Endodermal cell (in vitro differentiated cells): ENCODE measurements at regions not wholly inside any gene's neighbourhood (a gene's known extent, or its start where the extent isn't known, plus 50 kb on each side); places are given as distances from the start of the nearest gene placed in this dataset.

Experiments
- DNase-seq: peaks from one replicate; pipeline ENCODE4 v3.0.0-alpha.2; 2017
- H3K27ac ChIP-seq: 2 replicates; pipeline ENCODE4 v1.5.1; 2013; ENCODE audit warnings: mild to moderate bottlenecking, low read depth, low read length, moderate library complexity
- H3K27me3 ChIP-seq: 2 replicates; pipeline ENCODE4 v1.6.1; 2013; ENCODE audit warnings: mild to moderate bottlenecking, low read length, moderate library complexity; ENCODE audit not compliant: insufficient read depth, control insufficient read depth, poor library complexity, severe bottlenecking
- H3K36me3 ChIP-seq: 2 replicates; pipeline ENCODE4 v1.7.0; 2013; ENCODE audit warnings: mild to moderate bottlenecking, low read length, moderate library complexity; ENCODE audit not compliant: control insufficient read depth, insufficient read depth
- H3K4me1 ChIP-seq: one replicate; pipeline ENCODE4 v1.7.0; 2013; ENCODE audit warnings: low read length; ENCODE audit not compliant: control insufficient read depth, insufficient read depth
- H3K4me3 ChIP-seq: 2 replicates; pipeline ENCODE4 v1.5.1; 2013; ENCODE audit warnings: mild to moderate bottlenecking, low read length, moderate library complexity
- H3K9ac ChIP-seq: 2 replicates; pipeline ENCODE4 v1.6.1; 2013; ENCODE audit warnings: mild to moderate bottlenecking, low read length, moderate library complexity; ENCODE audit not compliant: poor library complexity, severe bottlenecking; ENCODE audit errors: extremely low read depth
- H3K9me3 ChIP-seq: 2 replicates; pipeline ENCODE4 v1.6.1; 2013; ENCODE audit warnings: mild to moderate bottlenecking, low read length, moderate library complexity; ENCODE audit not compliant: control insufficient read depth
- H3K27ac Mint-ChIP-seq: 2 replicates; pipeline ENCODE4 v1.8.0; 2020; ENCODE audit warnings: mixed read lengths
- H3K27me3 Mint-ChIP-seq: 2 replicates; pipeline ENCODE4 v1.8.0; 2021; ENCODE audit warnings: mild to moderate bottlenecking, mixed read lengths; ENCODE audit not compliant: insufficient read depth
- H3K36me3 Mint-ChIP-seq: 2 replicates; pipeline ENCODE4 v1.8.0; 2020; ENCODE audit warnings: low read depth, mixed read lengths
- H3K4me1 Mint-ChIP-seq: 2 replicates; pipeline ENCODE4 v1.8.0; 2020; ENCODE audit warnings: mixed read lengths
- H3K4me3 Mint-ChIP-seq: 2 replicates; pipeline ENCODE4 v1.8.0; 2020; ENCODE audit warnings: mild to moderate bottlenecking, moderate library complexity, mixed read lengths
- H3K9me3 Mint-ChIP-seq: 2 replicates; pipeline ENCODE4 v1.8.0; 2020; ENCODE audit warnings: mild to moderate bottlenecking, mixed read lengths
- CTCF ChIP-seq: fragments of 200-600 bp; sonication (generic); conservative IDR thresholded peaks from 2 replicates; pipeline ENCODE4 v1.5.0; 2021; ENCODE audit warnings: antibody characterized with exemption, mild to moderate bottlenecking
- WGBS, 2 experiments: methylation state at CpG; one replicate each; pipeline versions ENCODE4 v1.1.5 to v1.1.7; 2013; ENCODE audit warnings: missing lambda C conversion rate in 2 of 2, mixed read lengths in 1 of 2; ENCODE audit not compliant: insufficient coverage in 1 of 2, insufficient read length in 1 of 2; 5-methylcytosine and 5-hydroxymethylcytosine counted together

GRCh38 chr2:239834143-239834542 lies 191.0 kb downstream of the NDUFA10 start:
- Histone ChIP-seq H3K4me3 (no peak overlapping the region), H3K4me1 (peaks cover 7% of the 10 kb centered on the region), H3K9me3 (no peaks in the 10 kb centered on the region), H3K27ac (no peak overlapping the region), H3K36me3 (no peaks in the 10 kb centered on the region), H3K27me3 (no peaks in the 10 kb centered on the region), H3K9ac (no peak overlapping the region)
- DNase-seq, result peak; percentile 31
- Mint-ChIP-seq H3K9me3 (peaks cover 3% of the 10 kb centered on the region), H3K4me3 (no peak overlapping the region), H3K27ac (no peak overlapping the region), H3K27me3 (peaks cover 19% of the 10 kb centered on the region), H3K36me3 (no peaks in the 10 kb centered on the region), H3K4me1 (peaks cover 12% of the 10 kb centered on the region)
- 88 to 94% methylated on average over 3 to 8 of the region's 8 CpGs for WGBS, 2 experiments
- no peak for TF ChIP-seq CTCF

- Histone ChIP-seq H3K27ac (no peak overlapping the region), H3K9me3 (no peaks in the 10 kb centered on the region), H3K36me3 (no peaks in the 10 kb centered on the region), H3K27me3 (no peaks in the 10 kb centered on the region), H3K9ac (no peak overlapping the region), H3K4me3 (no peak overlapping the region), H3K4me1 (peaks cover 7% of the 10 kb centered on the region)
- no peak for TF ChIP-seq CTCF
- H3K4me1 Mint-ChIP-seq, result peaks cover 12% of the 10 kb centered on the region
- WGBS, 2 experiments, result 92 to 96% methylated on average over 6 to 21 of the region's 21 CpGs
- peaks cover 20% of the 10 kb centered on the region for H3K27me3 Mint-ChIP-seq
- peaks cover 3% of the 10 kb centered on the region for H3K9me3 Mint-ChIP-seq
- H3K27ac Mint-ChIP-seq, result no peak overlapping the region
- no peaks in the 10 kb centered on the region for H3K36me3 Mint-ChIP-seq
- DNase-seq, result peak; percentile 19
- no peak overlapping the region for H3K4me3 Mint-ChIP-seq
These were observed 191.7 kb downstream of the NDUFA10 start for GRCh38 chr2:239833269-239834109.

GRCh38 chr2:239832490-239833268 lies 192.5 kb downstream of the NDUFA10 start:
- H3K36me3 ChIP-seq, result no peaks in the 10 kb centered on the region
- Mint-ChIP-seq H3K36me3 (no peaks in the 10 kb centered on the region), H3K27me3 (peaks cover 23% of the 10 kb centered on the region), H3K9me3 (peaks cover 3% of the 10 kb centered on the region), H3K4me3 (no peak overlapping the region), H3K4me1 (peaks cover 12% of the 10 kb centered on the region), H3K27ac (no peak overlapping the region)
- TF ChIP-seq CTCF, result no peak
- peak; percentile 12 for DNase-seq
- H3K27ac ChIP-seq, result no peak overlapping the region
- no peaks in the 10 kb centered on the region for H3K27me3 ChIP-seq
- no peak overlapping the region for H3K4me3 ChIP-seq
- no peak overlapping the region for H3K9ac ChIP-seq
- H3K9me3 ChIP-seq, result no peaks in the 10 kb centered on the region
- peaks cover 7% of the 10 kb centered on the region for H3K4me1 ChIP-seq
- WGBS, 2 experiments, result 86 to 89% methylated on average over 12 to 19 of the region's 19 CpGs
